Karpas-422 (cell line): ENCODE measurements at regions not wholly inside any gene's neighbourhood (a gene's known extent, or its start where the extent isn't known, plus 50 kb on each side); places are given as distances from the start of the nearest gene placed in this dataset.

Experiments used
- DNase-seq: peaks from one replicate; pipeline ENCODE4 v3.0.0-alpha.2; 2015
- H2AFZ ChIP-seq: fragments of 200-600 bp; sonication (generic); 2 replicates; pipeline ENCODE4 v1.6.1; 2014; ENCODE audit warnings: antibody characterized with exemption, low read length, mixed read lengths
- H3K27ac ChIP-seq: fragments of 200-600 bp; sonication (generic); 2 replicates; pipeline ENCODE4 v1.5.1; 2014; ENCODE audit warnings: mild to moderate bottlenecking, low read length, moderate library complexity
- H3K27me3 ChIP-seq: fragments of 200-600 bp; sonication (generic); 2 replicates; pipeline ENCODE4 v1.6.1; 2014; ENCODE audit warnings: low read length, mixed read lengths
- H3K36me3 ChIP-seq: fragments of 200-600 bp; sonication (generic); 2 replicates; pipeline ENCODE4 v1.6.1; 2014; ENCODE audit warnings: low read length, mixed read lengths; ENCODE audit not compliant: insufficient read depth
- H3K4me1 ChIP-seq: fragments of 200-600 bp; sonication (generic); 2 replicates; pipeline ENCODE4 v1.6.1; 2014; ENCODE audit warnings: mild to moderate bottlenecking, low read length, mixed read lengths
- H3K4me2 ChIP-seq: fragments of 200-600 bp; sonication (generic); 2 replicates; pipeline ENCODE4 v1.6.1; 2014; ENCODE audit warnings: low read length, low read depth, mild to moderate bottlenecking; ENCODE audit not compliant: poor library complexity, severe bottlenecking
- H3K4me3 ChIP-seq: fragments of 200-600 bp; sonication (generic); 2 replicates; pipeline ENCODE4 v1.5.1; 2014; ENCODE audit warnings: mild to moderate bottlenecking, antibody characterized with exemption, low read length, mixed read lengths
- H3K79me2 ChIP-seq: fragments of 200-600 bp; sonication (generic); 2 replicates; pipeline ENCODE4 v1.6.1; 2014; ENCODE audit warnings: mild to moderate bottlenecking, low read length, mixed read lengths
- H3K9ac ChIP-seq: fragments of 200-600 bp; sonication (generic); 2 replicates; pipeline ENCODE4 v1.6.0; 2014; ENCODE audit warnings: low read length
- H3K9me2 ChIP-seq: fragments of 200-600 bp; sonication (generic), shearing (Covaris generic); replicated peaks from 2 replicates; pipeline ENCODE4 v1.6.0; 2014; ENCODE audit warnings: mild to moderate bottlenecking, low read length, moderate library complexity; ENCODE audit not compliant: insufficient read depth
- H3K9me3 ChIP-seq: fragments of 300-700, 200-600 bp; sonication (generic); 2 replicates; pipeline ENCODE4 v1.6.1; 2014; ENCODE audit warnings: low read length, mixed read lengths
- H4K20me1 ChIP-seq: fragments of 200-600 bp; sonication (generic); 2 replicates; pipeline ENCODE4 v1.6.1; 2014; ENCODE audit warnings: mild to moderate bottlenecking, antibody characterized with exemption, low read length, low read depth; ENCODE audit not compliant: insufficient read depth

GRCh38 chr1:200250469-200250868, 159.4 kb downstream of the ZNF281 start:
- no peak for DNase-seq
- Histone ChIP-seq H3K36me3 (no peaks in the 10 kb centered on the region), H3K4me2 (no peak overlapping the region), H3K9me3 (no peaks in the 10 kb centered on the region), H4K20me1 (no peaks in the 10 kb centered on the region), H3K79me2 (no peaks in the 10 kb centered on the region), H3K4me1 (no peaks in the 10 kb centered on the region), H3K4me3 (no peak overlapping the region), H3K27ac (no peak overlapping the region), H3K9ac (no peak overlapping the region), H3K9me2 (no peaks in the 10 kb centered on the region), H3K27me3 (no peaks in the 10 kb centered on the region), H2AFZ (no peak overlapping the region)

DNA sequence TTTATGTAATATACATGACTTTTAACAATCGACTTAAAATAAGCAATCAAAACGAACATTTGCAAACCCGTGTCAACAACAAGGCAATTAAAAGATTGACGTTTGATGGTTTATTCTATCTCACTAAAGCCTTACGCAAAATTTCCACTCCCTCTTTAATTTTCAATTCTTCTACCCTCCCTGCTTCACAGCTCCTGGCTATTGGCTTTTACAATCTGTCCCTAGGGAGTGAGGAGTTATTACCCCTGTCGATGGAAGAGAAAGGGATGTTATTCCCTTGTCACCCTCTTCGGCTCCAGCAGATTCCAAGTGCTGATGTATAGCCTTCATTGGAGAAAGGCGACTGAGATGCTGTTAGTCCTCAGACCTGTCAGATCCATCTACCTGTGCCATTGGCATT, 161.3 kb downstream of the ZNF281 start:
- Histone ChIP-seq H3K9ac (no peak overlapping the region), H3K79me2 (no peaks in the 10 kb centered on the region), H2AFZ (no peak overlapping the region), H3K4me2 (no peak overlapping the region), H3K4me3 (no peak overlapping the region), H3K4me1 (no peaks in the 10 kb centered on the region), H3K9me2 (no peaks in the 10 kb centered on the region), H3K27ac (no peak overlapping the region), H4K20me1 (no peaks in the 10 kb centered on the region), H3K36me3 (no peaks in the 10 kb centered on the region), H3K9me3 (no peaks in the 10 kb centered on the region), H3K27me3 (no peaks in the 10 kb centered on the region)
- no peak for DNase-seq

GRCh38 chr1:200247518-200247917, 162.3 kb downstream of the ZNF281 start:
- Histone ChIP-seq H3K4me1 (no peaks in the 10 kb centered on the region), H3K27ac (no peak overlapping the region), H3K9ac (no peak overlapping the region), H3K79me2 (no peaks in the 10 kb centered on the region), H4K20me1 (no peaks in the 10 kb centered on the region), H2AFZ (no peak overlapping the region), H3K27me3 (no peaks in the 10 kb centered on the region), H3K9me3 (no peaks in the 10 kb centered on the region), H3K36me3 (no peaks in the 10 kb centered on the region), H3K4me3 (no peak overlapping the region), H3K4me2 (no peak overlapping the region), H3K9me2 (no peaks in the 10 kb centered on the region)
- DNase-seq = no peak

- no peak overlapping the region for H3K4me3 ChIP-seq
Measured at GRCh38 chr1:200245473-200245872, 164.4 kb downstream of the ZNF281 start.

GRCh38 chr1:200243042-200243437, 166.8 kb downstream of the ZNF281 start:
- H4K20me1 ChIP-seq = no peaks in the 10 kb centered on the region
- no peak overlapping the region for H2AFZ ChIP-seq
- no peaks in the 10 kb centered on the region for H3K9me3 ChIP-seq
- no peaks in the 10 kb centered on the region for H3K9me2 ChIP-seq
- H3K27me3 ChIP-seq = no peaks in the 10 kb centered on the region
- no peaks in the 10 kb centered on the region for H3K36me3 ChIP-seq
- H3K79me2 ChIP-seq = no peaks in the 10 kb centered on the region
- H3K4me1 ChIP-seq = no peaks in the 10 kb centered on the region
- H3K4me2 ChIP-seq = no peak overlapping the region
- no peak overlapping the region for H3K9ac ChIP-seq
- DNase-seq = no peak
- H3K27ac ChIP-seq = no peak overlapping the region
- H3K4me3 ChIP-seq = no peak overlapping the region

More at GRCh38 chr1:200245473-200245872, 164.4 kb downstream of the ZNF281 start:
- DNase-seq = no peak
- no peaks in the 10 kb centered on the region for H3K4me1 ChIP-seq
- no peaks in the 10 kb centered on the region for H3K36me3 ChIP-seq
- H4K20me1 ChIP-seq = no peaks in the 10 kb centered on the region
- no peak overlapping the region for H2AFZ ChIP-seq
- no peak overlapping the region for H3K9ac ChIP-seq
- no peaks in the 10 kb centered on the region for H3K27me3 ChIP-seq
- H3K27ac ChIP-seq = no peak overlapping the region
- H3K9me3 ChIP-seq = no peaks in the 10 kb centered on the region
- H3K9me2 ChIP-seq = no peaks in the 10 kb centered on the region
- no peak overlapping the region for H3K4me2 ChIP-seq
- H3K79me2 ChIP-seq = no peaks in the 10 kb centered on the region

- H3K4me1 ChIP-seq = no peaks in the 10 kb centered on the region
- H3K27ac ChIP-seq = no peak overlapping the region
- no peak overlapping the region for H3K4me2 ChIP-seq
- H3K27me3 ChIP-seq = no peaks in the 10 kb centered on the region
- no peak overlapping the region for H3K9ac ChIP-seq
- no peak overlapping the region for H2AFZ ChIP-seq
- no peaks in the 10 kb centered on the region for H3K9me3 ChIP-seq
- no peak overlapping the region for H3K4me3 ChIP-seq
- no peaks in the 10 kb centered on the region for H3K36me3 ChIP-seq
- no peaks in the 10 kb centered on the region for H3K79me2 ChIP-seq
- no peaks in the 10 kb centered on the region for H3K9me2 ChIP-seq
- H4K20me1 ChIP-seq = no peaks in the 10 kb centered on the region
- DNase-seq = no peak
Measured at GRCh38 chr1:200242110-200243041, 167.5 kb downstream of the ZNF281 start.

GRCh38 chr1:200240656-200241055, 169.2 kb downstream of the ZNF281 start:
- Histone ChIP-seq H2AFZ (no peak overlapping the region), H3K79me2 (no peaks in the 10 kb centered on the region), H3K4me1 (no peaks in the 10 kb centered on the region), H3K36me3 (no peaks in the 10 kb centered on the region), H3K27ac (no peak overlapping the region), H3K9me3 (no peaks in the 10 kb centered on the region), H3K9ac (no peak overlapping the region), H4K20me1 (no peaks in the 10 kb centered on the region), H3K4me3 (no peak overlapping the region), H3K4me2 (no peak overlapping the region), H3K27me3 (no peaks in the 10 kb centered on the region), H3K9me2 (no peaks in the 10 kb centered on the region)
- no peak for DNase-seq

DNA sequence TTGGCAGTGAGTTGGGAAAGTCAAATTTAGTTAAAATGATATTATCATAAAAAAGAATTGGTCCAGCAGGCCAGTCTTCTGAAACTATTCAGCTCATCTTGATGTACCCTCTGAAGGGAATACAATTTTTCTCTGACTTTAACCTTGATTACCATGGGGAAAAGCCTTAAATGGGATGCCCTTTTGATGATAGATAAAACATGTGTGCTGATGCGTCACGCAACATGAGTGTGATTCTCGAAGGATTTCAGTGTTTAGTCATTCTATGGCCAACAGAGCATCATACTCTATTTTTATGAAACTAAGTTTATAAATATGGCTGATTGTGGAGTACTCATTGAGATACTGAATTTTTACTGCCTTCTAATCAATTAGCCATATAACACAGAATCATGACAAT, 171.5 kb downstream of the ZNF281 start:
- Histone ChIP-seq H3K27me3 (no peaks in the 10 kb centered on the region), H3K4me1 (no peaks in the 10 kb centered on the region), H3K27ac (no peak overlapping the region), H3K4me3 (no peak overlapping the region), H3K9ac (no peak overlapping the region), H3K79me2 (no peaks in the 10 kb centered on the region), H2AFZ (no peak overlapping the region), H3K36me3 (no peaks in the 10 kb centered on the region), H4K20me1 (no peaks in the 10 kb centered on the region), H3K4me2 (no peak overlapping the region), H3K9me2 (no peaks in the 10 kb centered on the region), H3K9me3 (no peaks in the 10 kb centered on the region)
- no peak for DNase-seq
